Hepatocyte (in vitro differentiated cells): ENCODE measurements at regions not wholly inside any gene's neighbourhood (a gene's known extent, or its start where the extent isn't known, plus 50 kb on each side); places are given as distances from the start of the nearest gene placed in this dataset.
"Not testable (repeated sequence)": the region's sequence is repeated elsewhere in the genome, so short reads cannot be mapped to it uniquely, and the experiment has no call there.

Experiments
- CTCF ChIP-seq: fragments of 200-600 bp; sonication (generic); IDR thresholded peaks from 2 replicates; pipeline ENCODE4 v1.5.1; 2016; ENCODE audit warnings: antibody characterized with exemption, mild to moderate bottlenecking; ENCODE audit not compliant: poor library complexity
- EZH2phosphoT487 ChIP-seq: fragments of 200-600 bp; sonication (generic); IDR thresholded peaks from one replicate; pipeline ENCODE4 v1.6.1; 2018; ENCODE audit warnings: antibody characterized with exemption, mild to moderate bottlenecking, low read depth, moderate library complexity; ENCODE audit not compliant: unreplicated experiment, severe bottlenecking

- TF ChIP-seq CTCF, EZH2phosphoT487: not testable (repeated sequence)
These were observed 77.0 kb downstream of the CCDC74A start for GRCh38 chr2:131604652-131605051.
